Osteoblast (primary cell): ENCODE measurements at regions not wholly inside any gene's neighbourhood (a gene's known extent, or its start where the extent isn't known, plus 50 kb on each side); places are given as distances from the start of the nearest gene placed in this dataset.

Source experiments
- DNase-seq: peaks from one replicate; pipeline ENCODE4 v3.0.0; 2011; ENCODE audit warnings: low spot score, mixed read lengths; ENCODE audit not compliant: insufficient read length; ENCODE audit errors: missing footprints
- H2AFZ ChIP-seq: 2 replicates; pipeline ENCODE4 v1.6.0; 2011; ENCODE audit warnings: mild to moderate bottlenecking, low read length
- H3K27ac ChIP-seq: 2 replicates; pipeline ENCODE4 v1.5.1; 2011; ENCODE audit warnings: mild to moderate bottlenecking, low read depth, low read length, moderate library complexity
- H3K27me3 ChIP-seq: 2 replicates; pipeline ENCODE4 v1.6.0; 2012; ENCODE audit warnings: mild to moderate bottlenecking, control low read depth, inconsistent platforms, low read length, moderate library complexity; ENCODE audit not compliant: insufficient read depth
- H3K36me3 ChIP-seq: 2 replicates; pipeline ENCODE4 v1.5.1; 2011; ENCODE audit warnings: mild to moderate bottlenecking, low read length, control low read depth, moderate library complexity; ENCODE audit not compliant: insufficient read depth
- H3K4me1 ChIP-seq: 2 replicates; pipeline ENCODE4 v1.5.1; 2011; ENCODE audit warnings: mild to moderate bottlenecking, low read length, control low read depth, moderate library complexity; ENCODE audit not compliant: insufficient read depth
- H3K4me2 ChIP-seq: 2 replicates; pipeline ENCODE4 v1.6.0; 2011; ENCODE audit warnings: mild to moderate bottlenecking, low read length; ENCODE audit not compliant: insufficient read depth
- H3K4me3 ChIP-seq: fragments of 200-600 bp; sonication (generic); 3 replicates; pipeline ENCODE4 v1.5.1; 2012; ENCODE audit warnings: mild to moderate bottlenecking, low read length, inconsistent platforms; ENCODE audit not compliant: insufficient read depth
- H3K79me2 ChIP-seq: 2 replicates; pipeline ENCODE4 v1.6.0; 2012; ENCODE audit warnings: mild to moderate bottlenecking, low read length, control low read depth, inconsistent platforms; ENCODE audit not compliant: insufficient read depth
- H3K9me3 ChIP-seq: 2 replicates; pipeline ENCODE4 v1.5.1; 2011; ENCODE audit warnings: low read depth, low read length, control low read depth
- H4K20me1 ChIP-seq: 2 replicates; pipeline ENCODE4 v1.6.0; 2012; ENCODE audit warnings: mild to moderate bottlenecking, low read length, control low read depth; ENCODE audit not compliant: insufficient read depth
- CTCF ChIP-seq: IDR thresholded peaks from 2 replicates; pipeline ENCODE4 v1.5.1; 2011; ENCODE audit warnings: mild to moderate bottlenecking, low read depth, low read length, moderate library complexity; ENCODE audit errors: extremely low read depth

DNA sequence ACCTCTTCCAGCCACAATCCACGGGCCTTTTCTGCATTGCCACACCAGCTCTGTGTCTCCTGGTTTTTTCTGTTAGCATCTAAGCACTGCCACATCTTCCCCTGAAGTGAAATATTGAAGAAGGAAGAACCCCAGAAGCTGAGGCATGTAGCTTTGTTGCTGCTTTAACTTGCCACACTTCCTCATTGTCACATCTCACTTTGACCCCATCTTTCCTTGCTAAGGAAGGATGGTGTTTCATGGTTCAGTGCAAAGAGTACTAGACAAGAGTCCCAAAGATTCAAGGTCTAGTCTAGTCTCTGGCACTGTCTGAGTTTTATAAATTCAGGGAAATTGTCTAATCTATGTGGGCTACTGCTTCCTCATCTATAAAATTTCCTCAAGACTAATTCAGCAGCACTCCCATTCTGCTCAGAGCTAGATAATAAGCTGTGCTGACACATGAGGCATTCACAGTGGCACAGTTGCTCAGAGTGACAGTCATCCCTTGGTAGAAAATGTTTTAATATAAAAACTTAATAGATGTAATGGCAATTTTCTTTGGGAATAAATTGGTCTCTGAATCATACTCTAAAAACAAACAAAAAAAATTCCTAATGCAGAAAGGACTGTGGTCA lies 483.0 kb upstream of the ID2 start:
- Histone ChIP-seq H3K4me3 (no peak overlapping the region), H3K9me3 (no peaks in the 10 kb centered on the region), H3K4me1 (no peaks in the 10 kb centered on the region), H2AFZ (no peak overlapping the region), H3K36me3 (no peaks in the 10 kb centered on the region), H3K4me2 (no peak overlapping the region), H3K79me2 (no peaks in the 10 kb centered on the region), H4K20me1 (no peaks in the 10 kb centered on the region), H3K27me3 (no peaks in the 10 kb centered on the region), H3K27ac (no peak overlapping the region)
- no peak for DNase-seq
- TF ChIP-seq CTCF, result no peak

DNA sequence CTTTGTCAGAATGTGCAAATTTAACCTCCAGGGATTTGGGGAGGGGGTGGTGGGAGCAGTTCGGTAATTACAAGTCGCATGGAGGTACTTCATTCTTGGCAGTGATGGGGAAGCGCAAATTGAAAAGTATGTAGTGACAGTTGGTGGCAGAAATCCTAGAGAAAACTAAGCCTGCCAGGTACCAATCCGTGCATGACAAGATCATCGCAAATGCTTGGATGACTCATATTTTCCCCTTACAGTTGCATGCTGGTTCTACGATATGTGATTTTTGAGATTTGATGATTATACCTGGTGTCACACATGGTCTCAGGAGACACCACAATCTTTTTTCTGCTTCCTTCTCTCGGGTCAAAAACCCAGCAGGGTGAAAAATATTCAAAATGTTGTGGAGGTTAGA lies 479.7 kb upstream of the ID2 start:
- H3K27me3 ChIP-seq, result no peaks in the 10 kb centered on the region
- DNase-seq, result no peak
- TF ChIP-seq CTCF, result no peak

DNA sequence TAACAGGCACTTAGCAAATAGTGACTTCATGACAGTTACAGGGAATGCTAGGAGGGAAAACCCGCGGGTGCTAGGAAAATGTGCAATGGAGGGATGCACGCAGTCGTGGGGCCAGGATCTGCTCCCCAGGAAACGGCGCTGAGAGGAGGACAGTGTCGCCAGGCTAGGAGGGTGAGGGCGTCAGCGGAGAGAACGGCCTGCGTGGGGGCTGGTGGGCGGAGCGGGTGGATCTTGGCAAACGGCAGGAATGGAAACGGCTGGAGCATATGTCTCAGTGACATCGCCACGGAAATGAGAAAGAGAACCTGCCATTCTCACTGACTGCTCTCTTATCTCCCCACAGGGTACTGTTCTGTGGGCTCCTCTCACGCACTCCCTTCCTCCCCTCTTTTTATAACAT lies 478.5 kb upstream of the ID2 start:
- H3K9me3 ChIP-seq, result peaks cover 2% of the 10 kb centered on the region
- no peak for DNase-seq
- no peaks in the 10 kb centered on the region for H3K27me3 ChIP-seq
- TF ChIP-seq CTCF, result no peak
- no peaks in the 10 kb centered on the region for H4K20me1 ChIP-seq
- no peaks in the 10 kb centered on the region for H3K4me1 ChIP-seq
- no peak overlapping the region for H3K4me2 ChIP-seq
- H2AFZ ChIP-seq, result no peak overlapping the region
- no peaks in the 10 kb centered on the region for H3K36me3 ChIP-seq
- no peak overlapping the region for H3K4me3 ChIP-seq
- H3K27ac ChIP-seq, result no peak overlapping the region
- no peaks in the 10 kb centered on the region for H3K79me2 ChIP-seq

More for the DNA sequence above, 479.7 kb upstream of the ID2 start:
- Histone ChIP-seq H3K27ac (no peak overlapping the region), H3K4me1 (no peaks in the 10 kb centered on the region), H2AFZ (no peak overlapping the region), H3K36me3 (no peaks in the 10 kb centered on the region), H3K79me2 (no peaks in the 10 kb centered on the region), H4K20me1 (no peaks in the 10 kb centered on the region), H3K9me3 (no peaks in the 10 kb centered on the region), H3K4me3 (no peak overlapping the region), H3K4me2 (no peak overlapping the region)

DNA sequence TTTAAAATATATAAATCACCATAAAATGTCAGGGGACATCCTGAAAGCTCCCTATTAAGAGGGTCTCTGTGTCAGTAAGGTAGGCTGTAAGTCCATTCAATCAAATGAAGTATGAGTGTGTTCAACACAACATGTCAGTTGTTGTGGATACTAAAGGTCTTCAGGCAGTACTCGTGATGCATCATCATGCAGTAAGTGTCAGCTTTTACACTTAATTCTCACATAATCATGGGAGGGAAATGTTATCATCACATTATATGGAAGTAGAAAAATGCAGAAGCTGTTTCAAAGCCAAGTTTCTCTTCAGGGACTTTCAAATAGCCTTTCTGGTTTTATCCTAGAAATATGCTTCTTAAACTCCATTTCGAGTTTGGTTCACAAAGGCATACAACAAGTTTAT lies 477.1 kb upstream of the ID2 start:
- H3K4me2 ChIP-seq, result no peak overlapping the region
- no peaks in the 10 kb centered on the region for H3K36me3 ChIP-seq
- H4K20me1 ChIP-seq, result no peaks in the 10 kb centered on the region
- no peaks in the 10 kb centered on the region for H3K27me3 ChIP-seq
- H3K4me3 ChIP-seq, result no peak overlapping the region
- no peak for DNase-seq
- no peak overlapping the region for H2AFZ ChIP-seq
- no peak for TF ChIP-seq CTCF
- H3K27ac ChIP-seq, result no peak overlapping the region
- no peaks in the 10 kb centered on the region for H3K79me2 ChIP-seq
- peaks cover 2% of the 10 kb centered on the region for H3K9me3 ChIP-seq
- H3K4me1 ChIP-seq, result no peaks in the 10 kb centered on the region
